HG02759 (cell line): ENCODE measurements at regions not wholly inside any gene's neighbourhood (a gene's known extent, or its start where the extent isn't known, plus 50 kb on each side); places are given as distances from the start of the nearest gene placed in this dataset.

ENCODE experiments used
- ATAC-seq: cut with Tn5 transposase; IDR thresholded peaks from one replicate; pipeline ENCODE4 v1.9.1; 2021; ENCODE audit warnings: mild to moderate bottlenecking, moderate library complexity; ENCODE audit not compliant: unreplicated experiment

GRCh38 chr10:130804778-130805634 is 506.5 kb downstream of the TCERG1L start:
- no peak for ATAC-seq

- no peak for ATAC-seq
Observed at GRCh38 chr10:130805635-130806030, 505.9 kb downstream of the TCERG1L start.

- ATAC-seq = no peak
Observed at GRCh38 chr10:130806426-130806825, 505.1 kb downstream of the TCERG1L start.

- no peak for ATAC-seq
Observed at GRCh38 chr10:130807096-130807495, 504.4 kb downstream of the TCERG1L start.

GRCh38 chr10:130807721-130808120 is 503.8 kb downstream of the TCERG1L start:
- no peak for ATAC-seq

- no peak for ATAC-seq
Observed at GRCh38 chr10:130808243-130808642, 503.3 kb downstream of the TCERG1L start.

GRCh38 chr10:130808686-130809085 is 502.8 kb downstream of the TCERG1L start:
- no peak for ATAC-seq

GRCh38 chr10:130809181-130809580 is 502.3 kb downstream of the TCERG1L start:
- ATAC-seq = no peak

- ATAC-seq = no peak
Observed at GRCh38 chr10:130809761-130810515, 501.6 kb downstream of the TCERG1L start.

GRCh38 chr10:130810856-130811255 is 500.7 kb downstream of the TCERG1L start:
- no peak for ATAC-seq

GRCh38 chr10:130812381-130813148 is 499.0 kb downstream of the TCERG1L start:
- ATAC-seq = no peak

- no peak for ATAC-seq
Observed at GRCh38 chr10:130814610-130815009, 496.9 kb downstream of the TCERG1L start.

GRCh38 chr10:130816116-130816901 is 495.2 kb downstream of the TCERG1L start:
- ATAC-seq = no peak

- ATAC-seq = no peak
Observed at GRCh38 chr10:130817046-130817624, 494.4 kb downstream of the TCERG1L start.

- no peak for ATAC-seq
Observed at GRCh38 chr10:130817674-130818073, 493.8 kb downstream of the TCERG1L start.

GRCh38 chr10:130820880-130821482 is 490.5 kb downstream of the TCERG1L start:
- ATAC-seq = no peak

GRCh38 chr10:130824230-130825014 is 487.1 kb downstream of the TCERG1L start:
- no peak for ATAC-seq

- ATAC-seq = no peak
Observed at GRCh38 chr10:130833596-130833995, 477.9 kb downstream of the TCERG1L start.

- ATAC-seq = no peak
Observed at GRCh38 chr10:130834170-130834569, 477.4 kb downstream of the TCERG1L start.
